Karpas-422 (cell line): ENCODE measurements at regions not wholly inside any gene's neighbourhood (a gene's known extent, or its start where the extent isn't known, plus 50 kb on each side); places are given as distances from the start of the nearest gene placed in this dataset.
A peak's percentile ranks its signal among the peaks of the same experiment; 100 is the strongest.
"Not testable (repeated sequence)": the region's sequence is repeated elsewhere in the genome, so short reads cannot be mapped to it uniquely, and the experiment has no call there.

Source experiments
- DNase-seq: peaks from one replicate; pipeline ENCODE4 v3.0.0-alpha.2; 2015
- H2AFZ ChIP-seq: fragments of 200-600 bp; sonication (generic); 2 replicates; pipeline ENCODE4 v1.6.1; 2014; ENCODE audit warnings: antibody characterized with exemption, low read length, mixed read lengths
- H3K27ac ChIP-seq: fragments of 200-600 bp; sonication (generic); 2 replicates; pipeline ENCODE4 v1.5.1; 2014; ENCODE audit warnings: mild to moderate bottlenecking, low read length, moderate library complexity
- H3K27me3 ChIP-seq: fragments of 200-600 bp; sonication (generic); 2 replicates; pipeline ENCODE4 v1.6.1; 2014; ENCODE audit warnings: low read length, mixed read lengths
- H3K36me3 ChIP-seq: fragments of 200-600 bp; sonication (generic); 2 replicates; pipeline ENCODE4 v1.6.1; 2014; ENCODE audit warnings: low read length, mixed read lengths; ENCODE audit not compliant: insufficient read depth
- H3K4me1 ChIP-seq: fragments of 200-600 bp; sonication (generic); 2 replicates; pipeline ENCODE4 v1.6.1; 2014; ENCODE audit warnings: mild to moderate bottlenecking, low read length, mixed read lengths
- H3K4me2 ChIP-seq: fragments of 200-600 bp; sonication (generic); 2 replicates; pipeline ENCODE4 v1.6.1; 2014; ENCODE audit warnings: low read length, low read depth, mild to moderate bottlenecking; ENCODE audit not compliant: poor library complexity, severe bottlenecking
- H3K4me3 ChIP-seq: fragments of 200-600 bp; sonication (generic); 2 replicates; pipeline ENCODE4 v1.5.1; 2014; ENCODE audit warnings: mild to moderate bottlenecking, antibody characterized with exemption, low read length, mixed read lengths
- H3K79me2 ChIP-seq: fragments of 200-600 bp; sonication (generic); 2 replicates; pipeline ENCODE4 v1.6.1; 2014; ENCODE audit warnings: mild to moderate bottlenecking, low read length, mixed read lengths
- H3K9ac ChIP-seq: fragments of 200-600 bp; sonication (generic); 2 replicates; pipeline ENCODE4 v1.6.0; 2014; ENCODE audit warnings: low read length
- H3K9me2 ChIP-seq: fragments of 200-600 bp; sonication (generic), shearing (Covaris generic); replicated peaks from 2 replicates; pipeline ENCODE4 v1.6.0; 2014; ENCODE audit warnings: mild to moderate bottlenecking, low read length, moderate library complexity; ENCODE audit not compliant: insufficient read depth
- H3K9me3 ChIP-seq: fragments of 300-700, 200-600 bp; sonication (generic); 2 replicates; pipeline ENCODE4 v1.6.1; 2014; ENCODE audit warnings: low read length, mixed read lengths
- H4K20me1 ChIP-seq: fragments of 200-600 bp; sonication (generic); 2 replicates; pipeline ENCODE4 v1.6.1; 2014; ENCODE audit warnings: mild to moderate bottlenecking, antibody characterized with exemption, low read length, low read depth; ENCODE audit not compliant: insufficient read depth

DNA sequence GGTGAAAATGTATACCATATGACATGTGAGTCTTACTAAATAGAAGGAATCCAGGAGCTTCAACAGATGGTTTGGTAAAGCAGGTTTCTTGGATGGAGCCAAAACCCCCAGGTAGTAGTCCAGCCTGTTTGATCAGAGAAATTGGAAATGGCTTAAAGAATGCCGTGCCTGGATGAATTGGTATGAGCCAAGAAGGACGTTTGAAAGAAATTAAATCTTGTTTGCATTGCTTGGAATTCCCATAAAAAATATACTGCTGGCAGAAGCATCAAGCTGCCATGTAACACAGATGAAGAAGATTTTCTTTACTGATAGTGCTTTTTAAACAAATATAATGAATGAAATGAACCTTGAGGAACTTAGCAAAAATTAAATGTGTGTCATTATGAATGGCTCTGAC, 176.3 kb downstream of the NPR3 start:
- H3K27me3 ChIP-seq, result no peaks in the 10 kb centered on the region
- DNase-seq, result no peak
- no peak overlapping the region for H3K9ac ChIP-seq
- H3K79me2 ChIP-seq, result no peaks in the 10 kb centered on the region
- H3K9me3 ChIP-seq, result peaks cover 8% of the 10 kb centered on the region
- H3K36me3 ChIP-seq, result no peaks in the 10 kb centered on the region
- H3K9me2 ChIP-seq, result no peaks in the 10 kb centered on the region
- no peak overlapping the region for H3K27ac ChIP-seq
- H3K4me1 ChIP-seq, result no peaks in the 10 kb centered on the region
- no peak overlapping the region for H2AFZ ChIP-seq
- no peak overlapping the region for H3K4me3 ChIP-seq
- no peaks in the 10 kb centered on the region for H4K20me1 ChIP-seq
- no peak overlapping the region for H3K4me2 ChIP-seq

DNA sequence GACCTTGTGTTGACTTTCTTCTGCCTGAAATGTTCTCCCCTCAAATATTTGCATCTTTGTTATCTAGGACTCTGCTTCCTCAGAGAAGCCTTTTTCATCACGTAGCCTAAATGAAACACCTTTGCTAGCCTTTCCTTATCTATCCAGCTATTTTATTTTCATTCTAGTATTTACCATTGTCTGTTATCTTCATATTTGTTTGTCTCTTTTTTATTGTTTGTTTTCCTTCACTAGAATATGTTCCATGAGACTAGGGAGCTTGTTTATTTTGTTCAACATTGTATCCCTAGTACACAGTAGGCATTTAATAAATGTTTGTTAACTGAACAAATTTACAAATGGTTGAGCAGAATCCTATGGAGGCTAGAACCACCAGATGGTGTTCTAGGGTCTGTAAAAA, 178.0 kb downstream of the NPR3 start:
- H3K79me2 ChIP-seq, result no peaks in the 10 kb centered on the region
- no peak overlapping the region for H3K4me3 ChIP-seq
- no peak overlapping the region for H3K27ac ChIP-seq
- no peaks in the 10 kb centered on the region for H3K36me3 ChIP-seq
- no peak overlapping the region for H2AFZ ChIP-seq
- peaks cover under 1% of the 10 kb centered on the region; the same call in 1 of the 2 replicates for H3K9me3 ChIP-seq
- no peaks in the 10 kb centered on the region for H3K27me3 ChIP-seq
- H4K20me1 ChIP-seq, result no peaks in the 10 kb centered on the region
- H3K4me1 ChIP-seq, result no peaks in the 10 kb centered on the region
- no peaks in the 10 kb centered on the region for H3K9me2 ChIP-seq
- no peak overlapping the region for H3K9ac ChIP-seq
- no peak overlapping the region for H3K4me2 ChIP-seq
- no peak for DNase-seq

- H3K27ac ChIP-seq, result no peak overlapping the region
- no peak overlapping the region for H3K4me3 ChIP-seq
- no peaks in the 10 kb centered on the region for H3K79me2 ChIP-seq
- no peaks in the 10 kb centered on the region for H3K9me2 ChIP-seq
- no peak overlapping the region for H3K9ac ChIP-seq
- no peaks in the 10 kb centered on the region for H4K20me1 ChIP-seq
- H2AFZ ChIP-seq, result no peak overlapping the region
- H3K9me3 ChIP-seq, result no peaks in the 10 kb centered on the region
- no peak overlapping the region for H3K4me2 ChIP-seq
- no peaks in the 10 kb centered on the region for H3K4me1 ChIP-seq
- no peaks in the 10 kb centered on the region for H3K36me3 ChIP-seq
- H3K27me3 ChIP-seq, result no peaks in the 10 kb centered on the region
- no peak for DNase-seq
These were observed 192.5 kb downstream of the NPR3 start for GRCh38 chr5:32903613-32904012.

DNA sequence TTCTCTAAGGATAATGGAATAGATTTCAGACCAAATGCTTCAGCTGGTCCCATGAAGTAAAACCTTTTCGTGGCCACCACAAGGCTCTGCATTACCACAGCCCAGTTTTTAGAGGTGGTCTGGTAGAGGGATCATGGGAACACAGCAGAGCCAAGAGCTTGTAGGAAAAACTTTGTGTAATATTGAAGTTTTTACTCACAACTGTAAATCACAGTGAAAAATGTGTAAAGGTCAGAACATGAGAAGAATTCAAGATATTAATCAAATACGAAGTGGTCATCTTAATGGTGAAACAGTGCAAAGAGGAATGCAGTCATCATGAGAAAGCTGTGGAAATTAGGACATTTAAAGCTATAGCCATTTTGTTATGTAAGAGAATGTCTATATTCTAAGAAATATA, 197.5 kb downstream of the NPR3 start:
- Histone ChIP-seq H3K27ac (no peak overlapping the region), H3K36me3 (no peaks in the 10 kb centered on the region), H2AFZ (no peak overlapping the region), H3K79me2 (no peaks in the 10 kb centered on the region), H4K20me1 (no peaks in the 10 kb centered on the region), H3K9me3 (no peaks in the 10 kb centered on the region), H3K9ac (no peak overlapping the region), H3K27me3 (no peaks in the 10 kb centered on the region), H3K4me2 (no peak overlapping the region), H3K4me3 (no peak overlapping the region), H3K9me2 (no peaks in the 10 kb centered on the region), H3K4me1 (no peaks in the 10 kb centered on the region)
- no peak for DNase-seq

- H3K4me1 ChIP-seq, result no peaks in the 10 kb centered on the region
- H3K27ac ChIP-seq, result no peak overlapping the region
- no peak overlapping the region for H3K4me2 ChIP-seq
- DNase-seq, result no peak
- H4K20me1 ChIP-seq, result no peaks in the 10 kb centered on the region
- no peaks in the 10 kb centered on the region for H3K9me3 ChIP-seq
- no peaks in the 10 kb centered on the region for H3K9me2 ChIP-seq
- H2AFZ ChIP-seq, result no peak overlapping the region
- H3K79me2 ChIP-seq, result no peaks in the 10 kb centered on the region
- H3K4me3 ChIP-seq, result no peak overlapping the region
- no peak overlapping the region for H3K9ac ChIP-seq
- no peaks in the 10 kb centered on the region for H3K27me3 ChIP-seq
- no peaks in the 10 kb centered on the region for H3K36me3 ChIP-seq
These were observed 198.1 kb downstream of the NPR3 start for GRCh38 chr5:32909207-32909606.

GRCh38 chr5:32916648-32917047, 205.5 kb downstream of the NPR3 start:
- Histone ChIP-seq H4K20me1 (no peaks in the 10 kb centered on the region), H3K4me2 (no peak overlapping the region), H3K4me1 (no peaks in the 10 kb centered on the region), H3K27ac (no peak overlapping the region), H3K9ac (no peak overlapping the region), H3K9me3 (no peaks in the 10 kb centered on the region), H3K36me3 (no peaks in the 10 kb centered on the region), H3K4me3 (no peak overlapping the region), H3K27me3 (no peaks in the 10 kb centered on the region), H3K9me2 (no peaks in the 10 kb centered on the region), H2AFZ (no peak overlapping the region), H3K79me2 (no peaks in the 10 kb centered on the region)
- DNase-seq, result peak; percentile 55

GRCh38 chr5:32928761-32929160, 217.6 kb downstream of the NPR3 start:
- H3K79me2 ChIP-seq, result no peaks in the 10 kb centered on the region
- no peak overlapping the region for H3K9ac ChIP-seq
- H4K20me1 ChIP-seq, result no peaks in the 10 kb centered on the region
- H3K9me3 ChIP-seq, result no peaks in the 10 kb centered on the region
- no peak for DNase-seq
- no peak overlapping the region for H2AFZ ChIP-seq
- no peaks in the 10 kb centered on the region for H3K4me1 ChIP-seq
- no peak overlapping the region for H3K4me2 ChIP-seq
- H3K4me3 ChIP-seq, result no peak overlapping the region
- H3K27me3 ChIP-seq, result no peaks in the 10 kb centered on the region
- no peaks in the 10 kb centered on the region for H3K9me2 ChIP-seq
- H3K27ac ChIP-seq, result no peak overlapping the region
- no peaks in the 10 kb centered on the region for H3K36me3 ChIP-seq

DNA sequence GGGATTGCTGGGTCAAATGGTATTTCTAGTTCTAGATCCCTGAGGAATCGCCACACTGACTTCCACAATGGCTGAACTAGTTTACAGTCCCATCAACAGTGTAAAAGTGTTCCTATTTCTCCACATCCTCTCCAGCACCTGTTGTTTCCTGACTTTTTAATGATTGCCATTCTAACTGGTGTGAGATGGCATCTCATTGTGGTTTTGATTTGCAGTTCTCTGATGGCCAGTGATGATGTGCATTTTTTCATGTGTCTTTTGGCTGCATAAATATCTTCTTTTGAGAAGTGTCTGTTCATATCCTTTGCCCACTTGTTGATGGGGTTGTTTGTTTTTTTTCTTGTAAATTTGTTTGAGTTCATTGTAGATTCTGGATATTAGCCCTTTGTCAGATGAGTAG, 220.3 kb downstream of the NPR3 start:
- H4K20me1 ChIP-seq, H3K9me2 ChIP-seq, H3K9me3 ChIP-seq, H3K4me1 ChIP-seq, H3K27ac ChIP-seq, H3K36me3 ChIP-seq, H3K4me2 ChIP-seq, H3K4me3 ChIP-seq, DNase-seq, H3K27me3 ChIP-seq, H2AFZ ChIP-seq, H3K9ac ChIP-seq, H3K79me2 ChIP-seq: not testable (repeated sequence)

- Histone ChIP-seq H3K79me2 (no peaks in the 10 kb centered on the region), H4K20me1 (no peaks in the 10 kb centered on the region), H3K9me3 (no peaks in the 10 kb centered on the region), H3K4me3 (no peak overlapping the region), H3K9ac (no peak overlapping the region), H2AFZ (no peak overlapping the region), H3K36me3 (no peaks in the 10 kb centered on the region), H3K4me2 (no peak overlapping the region), H3K27ac (no peak overlapping the region), H3K4me1 (no peaks in the 10 kb centered on the region), H3K27me3 (no peaks in the 10 kb centered on the region), H3K9me2 (no peaks in the 10 kb centered on the region)
- DNase-seq, result no peak
These were observed 221.3 kb downstream of the NPR3 start for GRCh38 chr5:32932241-32932935.
